Trophoblast cell (in vitro differentiated cells and primary cell): ENCODE measurements at regions not wholly inside any gene's neighbourhood (a gene's known extent, or its start where the extent isn't known, plus 50 kb on each side); places are given as distances from the start of the nearest gene placed in this dataset.

ENCODE experiments used
- DNase-seq, 2 donors: peaks; one replicate each; pipeline ENCODE4 v3.0.0-alpha.2; 2016
- H2AFZ ChIP-seq: 2 replicates; pipeline ENCODE4 v1.6.1; 2013; ENCODE audit warnings: low read length, moderate library complexity, mild to moderate bottlenecking; ENCODE audit not compliant: insufficient read depth, poor library complexity
- H2AK5ac ChIP-seq: 2 replicates; pipeline ENCODE4 v1.6.1; 2013; ENCODE audit warnings: mild to moderate bottlenecking, low read length
- H2BK120ac ChIP-seq: 2 replicates; pipeline ENCODE4 v1.6.1; 2013; ENCODE audit warnings: low read length, mild to moderate bottlenecking, moderate library complexity; ENCODE audit not compliant: insufficient read depth, poor library complexity
- H2BK12ac ChIP-seq: 2 replicates; pipeline ENCODE4 v1.6.1; 2013; ENCODE audit warnings: mild to moderate bottlenecking, low read length, moderate library complexity
- H2BK5ac ChIP-seq: 2 replicates; pipeline ENCODE4 v1.6.1; 2013; ENCODE audit warnings: low read length, low read depth, moderate library complexity, mild to moderate bottlenecking; ENCODE audit not compliant: poor library complexity
- H3K14ac ChIP-seq: 2 replicates; pipeline ENCODE4 v1.6.1; 2013; ENCODE audit warnings: mild to moderate bottlenecking, low read length
- H3K18ac ChIP-seq: 2 replicates; pipeline ENCODE4 v1.6.1; 2013; ENCODE audit warnings: mild to moderate bottlenecking, low read length
- H3K23ac ChIP-seq: 2 replicates; pipeline ENCODE4 v1.6.1; 2013; ENCODE audit warnings: low read length
- H3K27ac ChIP-seq: 2 replicates; pipeline ENCODE4 v1.5.1; 2013; ENCODE audit warnings: low read depth, mild to moderate bottlenecking, inconsistent platforms, low read length, moderate library complexity
- H3K27me3 ChIP-seq: 2 replicates; pipeline ENCODE4 v1.6.1; 2013; ENCODE audit warnings: inconsistent platforms, mild to moderate bottlenecking, low read length, moderate library complexity; ENCODE audit not compliant: insufficient read depth
- H3K36me3 ChIP-seq, 2 experiments: 1 replicate in 1 of 2; 2 replicates in 1 of 2; pipeline ENCODE4 v1.6.1; 2013; ENCODE audit warnings: low read length in 2 of 2, mild to moderate bottlenecking in 2 of 2, moderate library complexity in 1 of 2; ENCODE audit not compliant: insufficient read depth in 2 of 2, control insufficient read depth in 1 of 2
- H3K4ac ChIP-seq: 2 replicates; pipeline ENCODE4 v1.6.1; 2013; ENCODE audit warnings: low read depth, mild to moderate bottlenecking, low read length, moderate library complexity
- H3K4me1 ChIP-seq, 2 experiments: 1 replicate in 1 of 2; 2 replicates in 1 of 2; pipeline ENCODE4 v1.6.1; 2013; ENCODE audit warnings: low read length in 2 of 2, mild to moderate bottlenecking in 2 of 2, moderate library complexity in 1 of 2; ENCODE audit not compliant: insufficient read depth in 2 of 2, control insufficient read depth in 1 of 2
- H3K4me2 ChIP-seq: 2 replicates; pipeline ENCODE4 v1.6.1; 2013; ENCODE audit warnings: inconsistent platforms, mild to moderate bottlenecking, low read length, moderate library complexity
- H3K4me3 ChIP-seq: 2 replicates; pipeline ENCODE4 v1.5.1; 2013; ENCODE audit warnings: mild to moderate bottlenecking, low read depth, low read length, inconsistent platforms
- H3K79me1 ChIP-seq: one replicate; pipeline ENCODE4 v1.6.1; 2013; ENCODE audit warnings: low read length
- H3K79me2 ChIP-seq: 2 replicates; pipeline ENCODE4 v1.6.1; 2013; ENCODE audit warnings: low read length, mild to moderate bottlenecking; ENCODE audit not compliant: control insufficient read depth, insufficient read depth, poor library complexity
- H3K9ac ChIP-seq: 2 replicates; pipeline ENCODE4 v1.6.1; 2013; ENCODE audit warnings: mild to moderate bottlenecking, low read length
- H3K9me3 ChIP-seq: 2 replicates; pipeline ENCODE4 v1.6.1; 2013; ENCODE audit warnings: low read depth, mild to moderate bottlenecking, control low read depth, inconsistent platforms, low read length; ENCODE audit not compliant: insufficient read depth
- H4K12ac ChIP-seq: 2 replicates; pipeline ENCODE4 v1.6.1; 2013; ENCODE audit warnings: low read depth, mild to moderate bottlenecking, low read length, moderate library complexity
- H4K8ac ChIP-seq: 2 replicates; pipeline ENCODE4 v1.6.1; 2013; ENCODE audit warnings: low read depth, mild to moderate bottlenecking, low read length, moderate library complexity
- H4K91ac ChIP-seq: one replicate; pipeline ENCODE4 v1.6.1; 2013; ENCODE audit warnings: low read depth, mild to moderate bottlenecking, low read length, moderate library complexity
- WGBS: extraction: QIAGEN DNeasy Blood & Tissue Kit; methylation state at CpG from one replicate; pipeline ENCODE4 v1.1.7; 2013; ENCODE audit warnings: missing lambda C conversion rate; ENCODE audit not compliant: insufficient read length, insufficient coverage; ENCODE audit errors: extremely low coverage; 5-methylcytosine and 5-hydroxymethylcytosine counted together

- no peak overlapping the region for H3K14ac ChIP-seq
- H3K23ac ChIP-seq = no peak overlapping the region
- H3K4me2 ChIP-seq = no peak overlapping the region
- no peaks in the 10 kb centered on the region for H3K79me2 ChIP-seq
- H2BK5ac ChIP-seq = no peak overlapping the region
- no peak overlapping the region for H3K27ac ChIP-seq
- H3K9me3 ChIP-seq = peaks cover 82% of the 10 kb centered on the region
- no peak overlapping the region for H4K8ac ChIP-seq
- H3K4ac ChIP-seq = no peak overlapping the region
- no peaks in the 10 kb centered on the region for H3K36me3 ChIP-seq
- DNase-seq = no peak
- H3K4me3 ChIP-seq = no peak overlapping the region
- no peak overlapping the region for H4K12ac ChIP-seq
- no peaks in the 10 kb centered on the region for H3K4me1 ChIP-seq
- peaks cover 3% of the 10 kb centered on the region for H3K27me3 ChIP-seq
- H3K79me1 ChIP-seq = no peaks in the 10 kb centered on the region
- no peak overlapping the region for H3K9ac ChIP-seq
- no CpG with 5 or more reads among the region's 8 CpGs for WGBS
- H2BK12ac ChIP-seq = no peak overlapping the region
- H2AK5ac ChIP-seq = no peak overlapping the region
- no peak overlapping the region for H2AFZ ChIP-seq
- H2BK120ac ChIP-seq = no peak overlapping the region
- no peak overlapping the region for H3K18ac ChIP-seq
- no peak overlapping the region for H4K91ac ChIP-seq
These were observed 521.9 kb downstream of the TBC1D22A start for GRCh38 chr22:47284360-47284759.

GRCh38 chr22:47283616-47284270, 521.3 kb downstream of the TBC1D22A start:
- Histone ChIP-seq H2BK12ac (no peak overlapping the region), H3K36me3 (no peaks in the 10 kb centered on the region), H3K9ac (no peak overlapping the region), H2AFZ (no peak overlapping the region), H3K79me2 (no peaks in the 10 kb centered on the region), H3K27me3 (peaks cover 3% of the 10 kb centered on the region), H2AK5ac (no peak overlapping the region), H4K8ac (no peak overlapping the region), H4K91ac (no peak overlapping the region), H3K79me1 (no peaks in the 10 kb centered on the region), H3K18ac (no peak overlapping the region), H3K23ac (no peak overlapping the region), H3K27ac (no peak overlapping the region), H2BK120ac (no peak overlapping the region), H3K4me3 (no peak overlapping the region), H2BK5ac (no peak overlapping the region), H3K14ac (no peak overlapping the region), H3K4me1 (no peaks in the 10 kb centered on the region), H3K9me3 (peaks cover 82% of the 10 kb centered on the region), H3K4me2 (no peak overlapping the region), H3K4ac (no peak overlapping the region), H4K12ac (no peak overlapping the region)
- WGBS = no CpG with 5 or more reads among the region's 17 CpGs
- no peak for DNase-seq

- no CpG with 5 or more reads among the region's 8 CpGs for WGBS
- Histone ChIP-seq H3K4me1 (no peaks in the 10 kb centered on the region), H3K18ac (no peak overlapping the region), H4K91ac (no peak overlapping the region), H4K12ac (no peak overlapping the region), H3K36me3 (no peaks in the 10 kb centered on the region), H3K4me3 (peak overlapping the region; percentile 10), H3K4ac (no peak overlapping the region), H2BK120ac (no peak overlapping the region), H2BK5ac (no peak overlapping the region), H3K23ac (no peak overlapping the region), H3K14ac (no peak overlapping the region), H3K27ac (no peak overlapping the region), H3K9ac (no peak overlapping the region), H3K79me1 (no peaks in the 10 kb centered on the region), H4K8ac (no peak overlapping the region), H2BK12ac (no peak overlapping the region), H2AK5ac (no peak overlapping the region), H3K27me3 (peaks cover 3% of the 10 kb centered on the region), H2AFZ (no peak overlapping the region), H3K4me2 (no peak overlapping the region), H3K79me2 (no peaks in the 10 kb centered on the region), H3K9me3 (peaks cover 81% of the 10 kb centered on the region)
- no peak for DNase-seq
These were observed 520.4 kb downstream of the TBC1D22A start for GRCh38 chr22:47282851-47283250.

GRCh38 chr22:47282366-47282765, 519.9 kb downstream of the TBC1D22A start:
- WGBS = no CpG with 5 or more reads among the region's 10 CpGs
- no peak for DNase-seq

More at GRCh38 chr22:47282366-47282765, 519.9 kb downstream of the TBC1D22A start:
- Histone ChIP-seq H3K27me3 (peaks cover 3% of the 10 kb centered on the region), H3K79me1 (no peaks in the 10 kb centered on the region), H4K8ac (no peak overlapping the region), H2BK12ac (no peak overlapping the region), H3K36me3 (no peaks in the 10 kb centered on the region), H3K4ac (no peak overlapping the region), H2AFZ (no peak overlapping the region), H3K79me2 (no peaks in the 10 kb centered on the region), H2AK5ac (no peak overlapping the region), H3K9ac (no peak overlapping the region), H3K4me3 (no peak overlapping the region), H3K14ac (no peak overlapping the region), H2BK120ac (no peak overlapping the region), H4K12ac (no peak overlapping the region), H4K91ac (no peak overlapping the region), H3K4me2 (no peak overlapping the region), H3K4me1 (no peaks in the 10 kb centered on the region), H2BK5ac (no peak overlapping the region), H3K23ac (no peak overlapping the region), H3K9me3 (peaks cover 80% of the 10 kb centered on the region), H3K18ac (no peak overlapping the region), H3K27ac (no peak overlapping the region)
